Kidney (tissue), 13 donors: ENCODE measurements at regions not wholly inside any gene's neighbourhood (a gene's known extent, or its start where the extent isn't known, plus 50 kb on each side); places are given as distances from the start of the nearest gene placed in this dataset.

Experiments
- DNase-seq, 5 donors: peaks; one replicate each; pipeline ENCODE4 v3.0.0-alpha.2; 2013 to 2020
- FAIRE-seq: peaks from 2 replicates; lab custom pipeline; 2012; peaks lifted over from hg19 to GRCh38; lab: Jason Lieb, UNC
- H3K27ac ChIP-seq, 2 donors: one replicate each; pipeline ENCODE4 v1.7.0; 2013; ENCODE audit warnings: low read depth in 2 of 2, low read length in 2 of 2, inconsistent platforms in 1 of 2
- H3K27me3 ChIP-seq: one replicate; pipeline ENCODE4 v1.7.1; 2013; ENCODE audit warnings: low read length, inconsistent platforms; ENCODE audit not compliant: control insufficient read depth, insufficient read depth
- H3K36me3 ChIP-seq, 3 donors: one replicate each; pipeline versions ENCODE4 v1.7.0 to v1.7.1; 2013; ENCODE audit warnings: low read length in 3 of 3, control low read depth in 1 of 3, inconsistent platforms in 1 of 3; ENCODE audit not compliant: insufficient read depth in 3 of 3, control insufficient read depth in 2 of 3
- H3K4me1 ChIP-seq, 3 donors: one replicate each; pipeline versions ENCODE4 v1.7.0 to v1.7.1; 2013; ENCODE audit warnings: low read length in 3 of 3, inconsistent platforms in 1 of 3, low read depth in 1 of 3; ENCODE audit not compliant: control insufficient read depth in 2 of 3, insufficient read depth in 2 of 3
- H3K4me3 ChIP-seq, 3 donors: one replicate each; pipeline versions ENCODE4 v1.7.0 to v1.8.1; 2013; ENCODE audit warnings: low read length in 3 of 3, control low read depth in 1 of 3, inconsistent platforms in 1 of 3
- H3K9ac ChIP-seq, 3 donors: one replicate each; pipeline versions ENCODE4 v1.7.0 to v1.7.1; 2013; ENCODE audit warnings: low read length in 3 of 3, control low read depth in 1 of 3, inconsistent platforms in 1 of 3
- H3K9me3 ChIP-seq, 3 donors: one replicate each; pipeline versions ENCODE4 v1.7.0 to v1.7.1; 2013; ENCODE audit warnings: low read length in 3 of 3, control low read depth in 1 of 3, inconsistent platforms in 1 of 3; ENCODE audit not compliant: control insufficient read depth in 2 of 3, insufficient read depth in 1 of 3
- CTCF ChIP-seq: IDR thresholded peaks from 3 replicates; pipeline ENCODE4 v1.5.1; 2012; ENCODE audit warnings: mild to moderate bottlenecking, moderate library complexity, borderline replicate concordance; ENCODE audit not compliant: insufficient read depth; ENCODE audit errors: extremely low read depth
- intact Hi-C: fragments of 100-400 bp; cut with DNase I; formaldehyde crosslinking; loops from one replicate; pipeline ENCODE4 v1.11.1; 2022
- donor health status: control.
- donor health status: control.
- donor health status: control.
- donor health status: control.
- donor health status: control.
- donor health status: DM: yes; HTN: yes; CAD: no.
- donor health status: Normal renal cell carcinoma (clear cell type).

DNA sequence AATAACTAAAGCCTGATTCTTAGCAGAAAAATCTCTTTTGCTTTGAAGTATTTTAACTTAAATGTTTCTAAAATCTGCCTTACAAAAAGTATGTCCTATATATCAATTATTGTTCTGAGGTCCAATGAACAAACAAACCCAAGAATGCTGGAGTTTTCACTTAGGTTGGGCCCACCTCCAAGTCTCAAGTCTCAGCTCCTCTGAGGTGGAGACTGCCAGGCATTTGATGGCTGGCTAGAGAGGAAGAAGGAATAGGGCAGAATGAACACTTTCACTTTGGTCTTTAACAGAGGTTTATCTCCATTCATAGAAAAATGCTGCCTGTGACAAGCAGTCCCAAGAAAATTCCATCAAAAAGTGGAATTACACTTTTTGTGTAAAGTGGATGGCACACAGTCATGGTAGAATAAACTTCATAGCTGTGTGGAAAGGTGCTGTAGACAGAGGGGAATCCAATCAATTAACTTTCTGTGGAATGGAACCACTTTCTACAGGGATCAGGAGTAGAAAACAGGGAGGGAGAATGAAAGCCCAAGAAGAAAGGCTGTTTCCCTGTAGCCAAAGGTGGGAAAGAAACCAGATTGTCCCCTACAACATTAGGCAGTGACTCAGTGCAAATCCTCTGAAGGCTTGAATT, 349.4 kb upstream of the RUNX1 start:
- Histone ChIP-seq H3K27ac (no peak overlapping the region), H3K27me3 (no peaks in the 10 kb centered on the region), H3K4me1 (no peaks in the 10 kb centered on the region), H3K36me3 (no peaks in the 10 kb centered on the region), H3K9ac (no peak overlapping the region), H3K9me3 (no peaks in the 10 kb centered on the region), H3K4me3 (no peak overlapping the region)
- no peak for DNase-seq
- TF ChIP-seq CTCF: no peak
- intact Hi-C loops: no loop called here
- no peak for FAIRE-seq

- Histone ChIP-seq H3K9me3 (no peaks in the 10 kb centered on the region), H3K9ac (no peak overlapping the region), H3K27me3 (no peaks in the 10 kb centered on the region), H3K27ac (no peak overlapping the region), H3K4me1 (no peaks in the 10 kb centered on the region), H3K36me3 (no peaks in the 10 kb centered on the region), H3K4me3 (no peak overlapping the region)
- FAIRE-seq (no peak), DNase-seq (no peak)
- TF ChIP-seq CTCF: no peak
- intact Hi-C loops: no loop called here
Observed at GRCh38 chr21:35397781-35398180, 348.7 kb upstream of the RUNX1 start.

- Histone ChIP-seq H3K4me1 (no peaks in the 10 kb centered on the region), H3K9me3 (no peaks in the 10 kb centered on the region), H3K36me3 (no peaks in the 10 kb centered on the region), H3K27ac (no peak overlapping the region), H3K4me3 (no peak overlapping the region), H3K27me3 (no peaks in the 10 kb centered on the region), H3K9ac (no peak overlapping the region)
- intact Hi-C loops: no loop called here
- no peak for FAIRE-seq
- TF ChIP-seq CTCF: no peak
- no peak for DNase-seq
Observed at GRCh38 chr21:35396655-35397054, 347.6 kb upstream of the RUNX1 start.

DNA sequence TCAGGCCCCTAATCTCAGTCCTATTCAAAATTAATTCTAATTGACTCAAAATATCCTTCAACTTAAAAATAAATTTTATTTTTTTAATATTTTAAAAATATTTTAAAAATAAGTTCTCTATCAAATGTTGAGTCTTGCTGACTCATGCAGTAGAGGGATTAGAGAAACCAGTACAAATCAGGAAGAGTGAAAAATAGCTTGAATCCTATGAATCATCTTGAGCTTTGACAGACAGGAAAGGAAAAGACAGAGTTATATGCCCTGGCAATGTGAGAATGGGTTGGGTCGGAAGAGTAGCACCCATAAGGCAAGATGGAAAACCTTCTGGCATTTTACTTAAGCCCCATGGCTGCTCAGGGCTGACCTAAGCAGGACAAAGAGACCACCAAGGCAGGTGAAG, 346.6 kb upstream of the RUNX1 start:
- H3K4me1 ChIP-seq: no peaks in the 10 kb centered on the region
- H3K9me3 ChIP-seq: no peaks in the 10 kb centered on the region
- H3K36me3 ChIP-seq: no peaks in the 10 kb centered on the region
- H3K27ac ChIP-seq: no peak overlapping the region
- no peaks in the 10 kb centered on the region for H3K27me3 ChIP-seq
- H3K4me3 ChIP-seq: no peak overlapping the region
- FAIRE-seq (no peak), DNase-seq (no peak)
- no peak for TF ChIP-seq CTCF
- H3K9ac ChIP-seq: no peak overlapping the region
- intact Hi-C loops: no loop called here
